ENCODE measurements at regions not wholly inside any gene's neighbourhood (a gene's known extent, or its start where the extent isn't known, plus 50 kb on each side); places are given as distances from the start of the nearest gene placed in this dataset.

DNA sequence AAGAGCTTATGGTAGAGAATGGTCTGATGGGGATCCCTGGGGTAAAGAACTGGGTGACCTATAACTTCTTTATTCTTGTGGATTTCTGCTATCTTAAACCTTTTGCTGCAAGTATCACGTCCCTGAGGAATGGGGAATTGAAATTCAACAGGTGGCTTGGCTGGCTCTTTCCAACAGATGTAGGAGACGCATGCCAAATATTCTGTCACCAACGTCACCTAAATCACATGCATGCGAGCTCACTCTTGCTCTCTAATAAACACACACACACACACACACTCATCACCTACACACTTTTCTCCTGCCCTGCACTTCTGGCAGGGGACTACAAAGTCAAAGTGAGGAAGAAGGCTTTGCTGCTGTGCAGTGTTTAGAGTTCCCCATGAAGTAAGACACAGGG, 145.8 kb upstream of the NECTIN3 start:
- intact Hi-C loops (cut with micrococcal nuclease) (no loop called here), in situ Hi-C loops (cut with MboI) (no loop called here)
- no peaks in the 10 kb centered on the region for H3K36me3 ChIP-seq (ENCODE audit: control insufficient read depth, insufficient read depth, low read length)
- BruUV-seq (replicated peaks), result no TSS peak
- ChIA-PET POLR2A (no interaction called here), CTCF (ENCODE audit: low intra/inter-chr PET ratio) (no interaction called here)
- H3K27me3 ChIP-seq (ENCODE audit: control insufficient read depth in 2 of 2, insufficient read depth in 2 of 2, low read length in 2 of 2), result no peaks in the 10 kb centered on the region
- H3K9me3 ChIP-seq (replicated peaks; ENCODE audit: control insufficient read depth, insufficient read depth, low read depth, low read length), result no peaks in the 10 kb centered on the region
- H4K20me1 ChIP-seq (replicated peaks; ENCODE audit: control insufficient read depth, insufficient read depth, low read length), result no peaks in the 10 kb centered on the region
- DNase-seq (ENCODE audit: extremely low read depth in 1 of 4, low spot score in 3 of 4) (no peak), ATAC-seq (no peak), FAIRE-seq (no peak)
- no peaks in the 10 kb centered on the region for H3K4me1 ChIP-seq (replicated peaks in 1 of 2; ENCODE audit: control insufficient read depth in 2 of 2, insufficient read depth in 2 of 2, low read length in 2 of 2)
- no peak overlapping the region for H3K4me3 ChIP-seq
- no peaks in the 10 kb centered on the region for H3K9me1 ChIP-seq (ENCODE audit: control insufficient read depth, insufficient read depth, low read length)
- H3K27ac ChIP-seq (ENCODE audit: extremely low read depth, low read depth, low read length), result no peak overlapping the region
- H3K4me2 ChIP-seq (ENCODE audit: insufficient read depth, low read length), result no peak overlapping the region
- no peak overlapping the region for H2AFZ ChIP-seq (ENCODE audit: low read depth, low read length)
- TF ChIP-seq SLC30A9 (CRISPR knock-in tag; IDR thresholded peaks at IDR 0.05), result no peak
- TF ChIP-seq PYGO2 (tag; IDR thresholded peaks at IDR 0.05), result no peak
- TF ChIP-seq ZBED1 (IDR thresholded peaks at IDR 0.05), result no peak
- no peak for TF ChIP-seq ZKSCAN1 (IDR thresholded peaks at IDR 0.05; ENCODE audit: low read depth, low read length)
- no peak for TF ChIP-seq ID3 (CRISPR knock-in tag; IDR thresholded peaks at IDR 0.05)
- no peak for TF ChIP-seq ID3 (tag; IDR thresholded peaks at IDR 0.05)
- TF ChIP-seq, protein P1, sequence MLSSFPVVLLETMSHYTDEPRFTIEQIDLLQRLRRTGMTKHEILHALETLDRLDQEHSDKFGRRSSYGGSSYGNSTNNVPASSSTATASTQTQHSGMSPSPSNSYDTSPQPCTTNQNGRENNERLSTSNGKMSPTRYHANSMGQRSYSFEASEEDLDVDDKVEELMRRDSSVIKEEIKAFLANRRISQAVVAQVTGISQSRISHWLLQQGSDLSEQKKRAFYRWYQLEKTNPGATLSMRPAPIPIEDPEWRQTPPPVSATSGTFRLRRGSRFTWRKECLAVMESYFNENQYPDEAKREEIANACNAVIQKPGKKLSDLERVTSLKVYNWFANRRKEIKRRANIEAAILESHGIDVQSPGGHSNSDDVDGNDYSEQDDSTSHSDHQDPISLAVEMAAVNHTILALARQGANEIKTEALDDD (IDR thresholded peaks at IDR 0.05), result no peak
- TF ChIP-seq MTF1 (CRISPR knock-in tag; IDR thresholded peaks at IDR 0.05; ENCODE audit: borderline replicate concordance), result no peak
- TF ChIP-seq RB1 (IDR thresholded peaks at IDR 0.05; ENCODE audit: low read depth), result no peak
- TF ChIP-seq SRF (CRISPR knock-in tag; IDR thresholded peaks at IDR 0.05), result no peak
- TF ChIP-seq NUFIP1 (IDR thresholded peaks at IDR 0.05; ENCODE audit: partially characterized antibody), result no peak
- no peak for TF ChIP-seq SNRNP70 (optimal IDR thresholded peaks at IDR 0.05; ENCODE audit: low read depth, low read length)
- no peak for TF ChIP-seq TCF7 (IDR thresholded peaks at IDR 0.05; ENCODE audit: borderline replicate concordance)
- no peak for TF ChIP-seq MAFF (IDR thresholded peaks at IDR 0.05; ENCODE audit: low read length)
- TF ChIP-seq ELF1 (tag; IDR thresholded peaks at IDR 0.05), result no peak
- TF ChIP-seq, protein P2, sequence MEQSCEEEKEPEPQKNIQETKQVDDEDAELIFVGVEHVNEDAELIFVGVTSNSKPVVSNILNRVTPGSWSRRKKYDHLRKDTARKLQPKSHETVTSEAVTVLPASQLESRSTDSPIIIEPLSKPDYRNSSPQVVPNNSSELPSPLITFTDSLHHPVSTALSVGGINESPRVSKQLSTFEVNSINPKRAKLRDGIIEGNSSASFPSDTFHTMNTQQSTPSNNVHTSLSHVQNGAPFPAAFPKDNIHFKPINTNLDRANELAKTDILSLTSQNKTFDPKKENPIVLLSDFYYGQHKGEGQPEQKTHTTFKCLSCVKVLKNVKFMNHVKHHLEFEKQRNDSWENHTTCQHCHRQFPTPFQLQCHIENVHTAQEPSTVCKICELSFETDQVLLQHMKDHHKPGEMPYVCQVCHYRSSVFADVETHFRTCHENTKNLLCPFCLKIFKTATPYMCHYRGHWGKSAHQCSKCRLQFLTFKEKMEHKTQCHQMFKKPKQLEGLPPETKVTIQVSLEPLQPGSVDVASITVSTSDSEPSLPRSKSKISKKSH (CRISPR knock-in tag; IDR thresholded peaks at IDR 0.05), result no peak
- no peak for TF ChIP-seq SRSF1 (IDR thresholded peaks at IDR 0.05; ENCODE audit: low read depth, low read length)
- TF ChIP-seq HBP1 (CRISPR knock-in tag; IDR thresholded peaks at IDR 0.05), result no peak
- TF ChIP-seq CEBPB (tag; IDR thresholded peaks at IDR 0.05), result no peak
- no peak for TF ChIP-seq ZNF143 (CRISPR knock-in tag; IDR thresholded peaks at IDR 0.05)
- 4% methylated on average over 4 of the region's 4 CpGs for WGBS (ENCODE audit: insufficient coverage, low coverage, missing lambda C conversion rate)
- H3K9ac ChIP-seq (ENCODE audit: insufficient read depth in 1 of 2, low read depth in 2 of 2, low read length in 2 of 2), result no peak overlapping the region
- H3K79me2 ChIP-seq (ENCODE audit: control insufficient read depth, insufficient read depth, low read length), result no peaks in the 10 kb centered on the region

Measured in K562 (cell line).